Fibroblast of skin of abdomen (primary cell): ENCODE measurements at regions not wholly inside any gene's neighbourhood (a gene's known extent, or its start where the extent isn't known, plus 50 kb on each side); places are given as distances from the start of the nearest gene placed in this dataset.
A peak's percentile ranks its signal among the peaks of the same experiment; 100 is the strongest.

Experiments used
- DNase-seq: peaks from one replicate; pipeline ENCODE4 v3.0.0-alpha.2; 2013

- no peak for DNase-seq
Measured at GRCh38 chr17:77807051-77807745, 151.3 kb upstream of the TNRC6C start.

GRCh38 chr17:77807746-77808441 is 150.6 kb upstream of the TNRC6C start:
- no peak for DNase-seq

GRCh38 chr17:77808686-77809425 is 149.6 kb upstream of the TNRC6C start:
- DNase-seq = no peak

GRCh38 chr17:77809814-77810213 is 148.7 kb upstream of the TNRC6C start:
- no peak for DNase-seq

GRCh38 chr17:77810536-77810935 is 148.0 kb upstream of the TNRC6C start:
- DNase-seq = peak; percentile 44

GRCh38 chr17:77811521-77811920 is 147.0 kb upstream of the TNRC6C start:
- DNase-seq = no peak

- DNase-seq = no peak
Measured at GRCh38 chr17:77814091-77814772, 144.3 kb upstream of the TNRC6C start.

GRCh38 chr17:77815127-77815905 is 143.2 kb upstream of the TNRC6C start:
- DNase-seq = no peak

GRCh38 chr17:77817953-77818352 is 140.6 kb upstream of the TNRC6C start:
- DNase-seq = peak; percentile 69

GRCh38 chr17:77819497-77819896 is 139.0 kb upstream of the TNRC6C start:
- DNase-seq = no peak

GRCh38 chr17:77821114-77821513 is 137.4 kb upstream of the TNRC6C start:
- DNase-seq = no peak

GRCh38 chr17:77822302-77823030 is 136.0 kb upstream of the TNRC6C start:
- DNase-seq = no peak

GRCh38 chr17:77824102-77824779 is 134.3 kb upstream of the TNRC6C start:
- DNase-seq = no peak

GRCh38 chr17:77824780-77825280 is 133.7 kb upstream of the TNRC6C start:
- DNase-seq = no peak

- no peak for DNase-seq
Measured at GRCh38 chr17:77825621-77826020, 132.9 kb upstream of the TNRC6C start.

- DNase-seq = no peak
Measured at GRCh38 chr17:77826132-77826873, 132.2 kb upstream of the TNRC6C start.

GRCh38 chr17:77827039-77827438 is 131.5 kb upstream of the TNRC6C start:
- DNase-seq = no peak

- no peak for DNase-seq
Measured at GRCh38 chr17:77827511-77827910, 131.0 kb upstream of the TNRC6C start.

GRCh38 chr17:77828749-77829539 is 129.6 kb upstream of the TNRC6C start:
- DNase-seq = no peak
